ENCODE measurements at regions not wholly inside any gene's neighbourhood (a gene's known extent, or its start where the extent isn't known, plus 50 kb on each side); places are given as distances from the start of the nearest gene placed in this dataset.

GRCh38 chr1:102782144-102782543, 326.2 kb downstream of the COL11A1 start:
- TF ChIP-seq CTCF (IDR thresholded peaks at IDR 0.05; ENCODE audit: low read length): no peak
- no peak for TF ChIP-seq EZH2 (optimal IDR thresholded peaks at IDR 0.05; ENCODE audit: low read depth, low read length)

Measured in MM.1S (cell line).